Panc1 (cell line): ENCODE measurements at regions not wholly inside any gene's neighbourhood (a gene's known extent, or its start where the extent isn't known, plus 50 kb on each side); places are given as distances from the start of the nearest gene placed in this dataset.

Source experiments
- ATAC-seq: fragments of 200-7000 bp; cut with Tn5 transposase; 2 replicates; pipeline ENCODE4 v1.9.1; 2020; ENCODE audit warnings: mild to moderate bottlenecking, moderate library complexity
- BruUV-seq: library from RNA; stranded (reverse); fragments of 400-500 nt; replicated peaks from 2 replicates; lab custom pipeline; 2021; lab: Mats Ljungman, UMichigan
- CTCF ChIA-PET: fragments of 300-600 bp; sonication (Branson Sonifier 250); formaldehyde crosslinking; loops from one replicate; lab custom pipeline; 2022; ENCODE audit warnings: antibody characterized with exemption; lab: Charles Lee
- POLR2A ChIA-PET: fragments of 300-600 bp; sonication (Branson Sonifier 250); formaldehyde crosslinking; loops from one replicate; lab custom pipeline; 2022; ENCODE audit warnings: antibody characterized with exemption; lab: Charles Lee
- DNase-seq: peaks from one replicate; pipeline ENCODE4 v3.0.0-alpha.2; 2010; ENCODE audit warnings: low read depth, low spot score
- H3K27ac ChIP-seq: 2 replicates; pipeline ENCODE4 v1.5.1; 2011; ENCODE audit warnings: mild to moderate bottlenecking, low read length, inconsistent platforms
- H3K27me3 ChIP-seq: fragments of 200-500 bp; sonication (Bioruptor generic); 2 replicates; pipeline ENCODE4 v1.6.0; 2014; ENCODE audit warnings: low read length, inconsistent platforms; ENCODE audit not compliant: control insufficient read depth, insufficient read depth
- H3K36me3 ChIP-seq: fragments of 200-500 bp; sonication (Bioruptor generic); 2 replicates; pipeline ENCODE4 v1.5.1; 2014; ENCODE audit warnings: inconsistent platforms, mild to moderate bottlenecking, low read length, moderate library complexity; ENCODE audit not compliant: control insufficient read depth, insufficient read depth
- H3K4me1 ChIP-seq: 2 replicates; pipeline ENCODE4 v1.5.1; 2011; ENCODE audit warnings: inconsistent platforms, mild to moderate bottlenecking, low read length, moderate library complexity; ENCODE audit not compliant: control insufficient read depth, insufficient read depth
- H3K4me3 ChIP-seq, 2 experiments: 2 replicates each; pipeline ENCODE4 v1.5.1; 2011 to 2012; ENCODE audit warnings: low read depth in 2 of 2, low read length in 2 of 2, mild to moderate bottlenecking in 2 of 2, inconsistent platforms in 1 of 2, moderate library complexity in 1 of 2
- H3K9me3 ChIP-seq: fragments of 200-500 bp; sonication (Bioruptor generic); 2 replicates; pipeline ENCODE4 v1.5.1; 2014; ENCODE audit warnings: low read depth, mild to moderate bottlenecking, inconsistent platforms, low read length, moderate library complexity; ENCODE audit not compliant: control insufficient read depth, insufficient read depth
- CTCF ChIP-seq: fragments of 450-650 bp; IDR thresholded peaks from 2 replicates; pipeline ENCODE4 v1.5.1; 2017; ENCODE audit warnings: mild to moderate bottlenecking
- POLR2AphosphoS5 ChIP-seq: IDR thresholded peaks from 2 replicates; pipeline ENCODE4 v1.6.1; 2012; ENCODE audit warnings: mild to moderate bottlenecking, low read depth, low read length, moderate library complexity
- REST ChIP-seq, 2 experiments: IDR thresholded peaks; 2 replicates each; pipeline ENCODE4 v1.6.1; 2011 to 2012; ENCODE audit warnings: low read depth in 2 of 2, control low read depth in 1 of 2, low read length in 1 of 2, mild to moderate bottlenecking in 1 of 2, moderate library complexity in 1 of 2; ENCODE audit not compliant: insufficient read depth in 1 of 2
- SIN3A ChIP-seq: IDR thresholded peaks from 2 replicates; pipeline ENCODE4 v1.6.1; 2012; ENCODE audit warnings: low read depth, mild to moderate bottlenecking, low read length, moderate library complexity, borderline replicate concordance; ENCODE audit not compliant: insufficient read depth
- TCF7L2 ChIP-seq: IDR thresholded peaks from 2 replicates; pipeline ENCODE4 v1.6.1; 2011; ENCODE audit warnings: mild to moderate bottlenecking, low read depth, low read length, inconsistent platforms
- in situ Hi-C: cut with HindIII; loops from 2 replicates; pipeline ENCODE4 v1.10.0; 2016; ENCODE audit warnings: low sequenced_read_pairs, low pct_unique_long_range_greater_than_20kb
- intact Hi-C: fragments of 100-400 bp; cut with micrococcal nuclease; formaldehyde crosslinking; loops from one replicate; pipeline ENCODE4 v1.10.0; 2022; ENCODE audit not compliant: unreplicated experiment

- in situ Hi-C loops = no loop called here
- H3K4me3 ChIP-seq = no peak overlapping the region
- H3K36me3 ChIP-seq = no peaks in the 10 kb centered on the region
- no peak for ATAC-seq
- POLR2A ChIA-PET = no interaction called here
- intact Hi-C loops = no loop called here
- CTCF ChIA-PET = no interaction called here
- H3K27me3 ChIP-seq = no peaks in the 10 kb centered on the region
- no TSS peak for BruUV-seq
- no peaks in the 10 kb centered on the region for H3K9me3 ChIP-seq
- no peak for DNase-seq
- no peaks in the 10 kb centered on the region for H3K4me1 ChIP-seq
- TF ChIP-seq SIN3A (no peak), TCF7L2 (no peak), CTCF (no peak), REST (IDR thresholded peaks at IDR 0.05; ENCODE audit: insufficient read depth in 1 of 2, low read depth in 2 of 2, low read length in 1 of 2) (no peak), POLR2AphosphoS5 (no peak)
- H3K27ac ChIP-seq = no peak overlapping the region
Measured at GRCh38 chr13:84137292-84137691, 255.0 kb upstream of the SLITRK1 start.

- ATAC-seq (no peak), DNase-seq (no peak)
- intact Hi-C loops = no loop called here
- in situ Hi-C loops = no loop called here
- no TSS peak for BruUV-seq
- Histone ChIP-seq H3K4me3 (no peak overlapping the region), H3K27ac (no peak overlapping the region), H3K27me3 (no peaks in the 10 kb centered on the region), H3K9me3 (no peaks in the 10 kb centered on the region), H3K36me3 (no peaks in the 10 kb centered on the region), H3K4me1 (no peaks in the 10 kb centered on the region)
- no peak for TF ChIP-seq CTCF
- no peak for TF ChIP-seq REST (IDR thresholded peaks at IDR 0.05; ENCODE audit: insufficient read depth in 1 of 2, low read depth in 2 of 2, low read length in 1 of 2)
- TF ChIP-seq TCF7L2 = no peak
- no peak for TF ChIP-seq SIN3A
- TF ChIP-seq POLR2AphosphoS5 = no peak
- CTCF ChIA-PET = no interaction called here
- POLR2A ChIA-PET = no interaction called here
Measured at GRCh38 chr13:84136582-84136981, 254.3 kb upstream of the SLITRK1 start.
